IPS DF 19.7 (cell line): ENCODE measurements at regions not wholly inside any gene's neighbourhood (a gene's known extent, or its start where the extent isn't known, plus 50 kb on each side); places are given as distances from the start of the nearest gene placed in this dataset.

Experiments
- DNase-seq: peaks from one replicate; pipeline ENCODE4 v3.0.0-alpha.2; 2013; ENCODE audit warnings: low read depth, low spot score

GRCh38 chr12:126895951-126896913 is 1370.7 kb upstream of the TMEM132C start:
- DNase-seq: no peak

- no peak for DNase-seq
Observed at GRCh38 chr12:126897102-126897501, 1369.9 kb upstream of the TMEM132C start.

- no peak for DNase-seq
Observed at GRCh38 chr12:126897778-126898177, 1369.2 kb upstream of the TMEM132C start.

- no peak for DNase-seq
Observed at GRCh38 chr12:126898562-126898961, 1368.4 kb upstream of the TMEM132C start.

- no peak for DNase-seq
Observed at GRCh38 chr12:126899926-126900792, 1366.8 kb upstream of the TMEM132C start.

GRCh38 chr12:126903027-126903876 is 1363.7 kb upstream of the TMEM132C start:
- no peak for DNase-seq

- no peak for DNase-seq
Observed at GRCh38 chr12:126905752-126906151, 1361.2 kb upstream of the TMEM132C start.

GRCh38 chr12:126907900-126908764 is 1358.8 kb upstream of the TMEM132C start:
- DNase-seq: no peak

GRCh38 chr12:126908765-126909142 is 1358.2 kb upstream of the TMEM132C start:
- DNase-seq: no peak

- DNase-seq: no peak
Observed at GRCh38 chr12:126910570-126910969, 1356.4 kb upstream of the TMEM132C start.

GRCh38 chr12:126912111-126912510 is 1354.9 kb upstream of the TMEM132C start:
- no peak for DNase-seq

- DNase-seq: no peak
Observed at GRCh38 chr12:126914170-126914793, 1352.7 kb upstream of the TMEM132C start.

GRCh38 chr12:126915309-126915708 is 1351.7 kb upstream of the TMEM132C start:
- DNase-seq: no peak

- DNase-seq: no peak
Observed at GRCh38 chr12:126926023-126926594, 1340.9 kb upstream of the TMEM132C start.

GRCh38 chr12:126930234-126930633 is 1336.7 kb upstream of the TMEM132C start:
- no peak for DNase-seq

- no peak for DNase-seq
Observed at GRCh38 chr12:126932156-126932555, 1334.8 kb upstream of the TMEM132C start.

- DNase-seq: no peak
Observed at GRCh38 chr12:126935435-126935834, 1331.5 kb upstream of the TMEM132C start.

GRCh38 chr12:126936181-126936851 is 1330.7 kb upstream of the TMEM132C start:
- no peak for DNase-seq

- no peak for DNase-seq
Observed at GRCh38 chr12:126937431-126937830, 1329.5 kb upstream of the TMEM132C start.
